H1 (cell line): ENCODE measurements at regions not wholly inside any gene's neighbourhood (a gene's known extent, or its start where the extent isn't known, plus 50 kb on each side); places are given as distances from the start of the nearest gene placed in this dataset.

Source experiments
- CTCF ChIA-PET: fragments of 300-600 bp; sonication (Branson Sonifier 250); formaldehyde crosslinking; loops from one replicate; lab custom pipeline; 2021; ENCODE audit not compliant: partially characterized antibody; lab: Charles Lee
- POLR2A ChIA-PET: fragments of 300-600 bp; sonication (Branson Sonifier 250); formaldehyde crosslinking; loops from one replicate; lab custom pipeline; 2021; ENCODE audit warnings: inconsistent platforms; ENCODE audit not compliant: partially characterized antibody; lab: Charles Lee
- DNase-seq, 2 experiments: peaks; one replicate each; pipeline versions ENCODE4 v3.0.0 to v3.0.0-alpha.2; 2010 to 2022; ENCODE audit warnings: low spot score in 2 of 2, low read depth in 1 of 2, mixed read lengths in 1 of 2
- FAIRE-seq: peaks from 2 replicates; lab custom pipeline; 2011; peaks lifted over from hg19 to GRCh38; lab: Jason Lieb, UNC
- H2AFZ ChIP-seq: 2 replicates; pipeline ENCODE4 v1.8.1; 2012; ENCODE audit warnings: low read length, inconsistent platforms
- H2AK5ac ChIP-seq: 2 replicates; pipeline ENCODE4 v1.6.1; 2013; ENCODE audit warnings: low read depth, low read length
- H2BK120ac ChIP-seq: replicated peaks from 2 replicates; pipeline ENCODE3; 2013; ENCODE audit warnings: low read depth, low read length, inconsistent platforms
- H2BK12ac ChIP-seq: 2 replicates; pipeline ENCODE4 v1.6.1; 2013; ENCODE audit warnings: low read depth, low read length
- H2BK15ac ChIP-seq: 2 replicates; pipeline ENCODE4 v1.6.1; 2013; ENCODE audit warnings: low read length
- H2BK20ac ChIP-seq: 2 replicates; pipeline ENCODE4 v1.6.1; 2013; ENCODE audit warnings: low read length
- H2BK5ac ChIP-seq: 2 replicates; pipeline ENCODE4 v1.6.1; 2013; ENCODE audit warnings: low read depth, low read length
- H3K14ac ChIP-seq: 2 replicates; pipeline ENCODE4 v1.6.1; 2013; ENCODE audit warnings: inconsistent platforms; ENCODE audit not compliant: insufficient read length
- H3K18ac ChIP-seq: 2 replicates; pipeline ENCODE4 v1.6.1; 2013; ENCODE audit warnings: low read length; ENCODE audit errors: extremely low read depth
- H3K23ac ChIP-seq: 2 replicates; pipeline ENCODE4 v1.6.1; 2013; ENCODE audit warnings: inconsistent platforms; ENCODE audit not compliant: insufficient read length
- H3K23me2 ChIP-seq: 2 replicates; pipeline ENCODE4 v1.6.1; 2013; ENCODE audit warnings: low read depth, low read length
- H3K27ac ChIP-seq: 2 replicates; pipeline ENCODE4 v1.6.1; 2011; ENCODE audit warnings: low read depth, low read length, inconsistent platforms
- H3K27me3 ChIP-seq, 4 experiments: replicated peaks in 1 of 4; 1 replicate in 1 of 4; 2 replicates in 3 of 4; pipeline versions ENCODE4 v1.6.1 to v1.8.1; 2011 to 2013; ENCODE audit warnings: low read length in 3 of 4, mild to moderate bottlenecking in 3 of 4, inconsistent platforms in 2 of 4, mixed read lengths in 2 of 4, moderate library complexity in 1 of 4; ENCODE audit not compliant: control insufficient read depth in 3 of 4, insufficient read depth in 3 of 4; ENCODE audit errors: extremely low read depth in 1 of 4
- H3K36me3 ChIP-seq, 4 experiments: 2 replicates each; pipeline versions ENCODE4 v1.6.1 to v1.8.1; 2011 to 2013; ENCODE audit warnings: mild to moderate bottlenecking in 4 of 4, low read length in 3 of 4, moderate library complexity in 2 of 4, control low read depth in 1 of 4, inconsistent platforms in 1 of 4; ENCODE audit not compliant: insufficient read depth in 4 of 4, control insufficient read depth in 2 of 4
- H3K4ac ChIP-seq: replicated peaks from 2 replicates; pipeline ENCODE3; 2013; ENCODE audit warnings: low read length, low read depth, mixed read lengths, inconsistent platforms; ENCODE audit not compliant: insufficient read length
- H3K4me1 ChIP-seq, 4 experiments: replicated peaks in 1 of 4; 1 replicate in 1 of 4; 2 replicates in 3 of 4; pipeline versions ENCODE4 v1.6.1 to v1.8.1; 2011 to 2013; ENCODE audit warnings: low read length in 3 of 4, inconsistent platforms in 2 of 4, mixed read lengths in 1 of 4; ENCODE audit not compliant: insufficient read depth in 4 of 4, control insufficient read depth in 3 of 4
- H3K4me2 ChIP-seq, 2 experiments: 2 replicates each; pipeline versions ENCODE4 v1.6.1 to v1.8.1; 2011 to 2013; ENCODE audit warnings: low read depth in 2 of 2, low read length in 2 of 2, control low read depth in 1 of 2, inconsistent platforms in 1 of 2, mild to moderate bottlenecking in 1 of 2; ENCODE audit not compliant: insufficient read depth in 1 of 2
- H3K4me3 ChIP-seq, 4 experiments: fragments of 200-600, 300-600 bp in 1 of 4; sonication (generic), shearing (Covaris generic), sonication (Bioruptor Twin) in 1 of 4; 2 replicates each; pipeline versions ENCODE4 v1.5.1 to v1.8.1; 2011 to 2016; ENCODE audit warnings: low read length in 4 of 4, low read depth in 3 of 4, control low read depth in 2 of 4, inconsistent platforms in 2 of 4, mild to moderate bottlenecking in 2 of 4, mixed read lengths in 1 of 4, moderate library complexity in 1 of 4; ENCODE audit not compliant: insufficient read depth in 2 of 4; ENCODE audit errors: extremely low read depth in 1 of 4
- H3K56ac ChIP-seq: replicated peaks from 2 replicates; pipeline ENCODE3; 2013; ENCODE audit warnings: low read depth, mild to moderate bottlenecking, mixed read lengths, low read length, inconsistent platforms; ENCODE audit not compliant: insufficient read length
- H3K79me1 ChIP-seq: 2 replicates; pipeline ENCODE4 v1.6.1; 2013; ENCODE audit warnings: low read depth, low read length, control low read depth
- H3K79me2 ChIP-seq, 2 experiments: 2 replicates each; pipeline versions ENCODE4 v1.6.1 to v1.8.1; 2012 to 2013; ENCODE audit warnings: low read length in 2 of 2, mild to moderate bottlenecking in 2 of 2, inconsistent platforms in 1 of 2; ENCODE audit not compliant: insufficient read depth in 2 of 2, control insufficient read depth in 1 of 2
- H3K9ac ChIP-seq, 4 experiments: replicated peaks in 1 of 4; 1 replicate in 1 of 4; 2 replicates in 3 of 4; pipeline versions ENCODE4 v1.6.1 to v1.8.1; 2011 to 2013; ENCODE audit warnings: low read depth in 3 of 4, low read length in 3 of 4, control low read depth in 2 of 4, mild to moderate bottlenecking in 2 of 4, moderate library complexity in 2 of 4, inconsistent platforms in 1 of 4; ENCODE audit errors: extremely low read depth in 1 of 4
- H3K9me3 ChIP-seq, 2 experiments: 2 replicates each; pipeline versions ENCODE4 v1.6.1 to v1.8.1; 2012 to 2013; ENCODE audit warnings: mild to moderate bottlenecking in 2 of 2, moderate library complexity in 2 of 2, control low read depth in 1 of 2, inconsistent platforms in 1 of 2, low read depth in 1 of 2, low read length in 1 of 2, mixed read lengths in 1 of 2; ENCODE audit not compliant: insufficient read depth in 2 of 2
- H4K20me1 ChIP-seq, 2 experiments: replicated peaks in 1 of 2; 2 replicates each; pipeline versions ENCODE3 to v1.8.1; 2011 to 2013; ENCODE audit warnings: inconsistent platforms in 2 of 2, low read length in 2 of 2, mild to moderate bottlenecking in 1 of 2; ENCODE audit not compliant: insufficient read depth in 2 of 2, control insufficient read depth in 1 of 2
- H4K5ac ChIP-seq: 2 replicates; pipeline ENCODE4 v1.6.1; 2013; ENCODE audit warnings: low read length, low read depth, mixed read lengths, inconsistent platforms; ENCODE audit not compliant: insufficient read length
- H4K8ac ChIP-seq: 2 replicates; pipeline ENCODE4 v1.8.0; 2013; ENCODE audit warnings: mild to moderate bottlenecking, moderate library complexity, low read length, inconsistent platforms; ENCODE audit not compliant: insufficient read depth; ENCODE audit errors: extremely low read depth
- H4K91ac ChIP-seq: replicated peaks from 2 replicates; pipeline ENCODE3; 2013; ENCODE audit warnings: low read length, mixed read lengths, inconsistent platforms; ENCODE audit not compliant: insufficient read length
- NRF1 ChIP-seq: IDR thresholded peaks from 2 replicates; pipeline ENCODE4 v1.6.1; 2011; ENCODE audit warnings: mild to moderate bottlenecking, low read depth, low read length, improper control_type of control experiment
- POU5F1 ChIP-seq: IDR thresholded peaks from 2 replicates; pipeline ENCODE4 v1.6.1; 2011; ENCODE audit warnings: low read depth, mild to moderate bottlenecking, low read length, moderate library complexity
- SP4 ChIP-seq: IDR thresholded peaks from 2 replicates; pipeline ENCODE4 v1.6.1; 2012; ENCODE audit warnings: low read length, inconsistent platforms
- TBP ChIP-seq: IDR thresholded peaks from 2 replicates; pipeline ENCODE4 v1.6.1; 2011; ENCODE audit warnings: low read depth, low read length, improper control_type of control experiment
- YY1 ChIP-seq: IDR thresholded peaks from 2 replicates; pipeline ENCODE4 v1.6.1; 2011; ENCODE audit warnings: low read depth, mild to moderate bottlenecking, low read length
- WGBS, 2 experiments: shearing (Covaris generic) in 1 of 2; methylation state at CpG; one replicate each; pipeline versions ENCODE4 v1.1.6 to v1.1.7; 2013 to 2015; ENCODE audit warnings: low lambda C conversion rate in 2 of 2, mixed read lengths in 2 of 2, inconsistent platforms in 1 of 2, low coverage in 1 of 2, missing lambda C conversion rate in 1 of 2; ENCODE audit not compliant: insufficient replicate concordance in 2 of 2, insufficient coverage in 1 of 2, insufficient read length in 1 of 2; ENCODE audit errors: extremely low coverage in 1 of 2, missing lambda C conversion rate in 1 of 2; 5-methylcytosine and 5-hydroxymethylcytosine counted together

DNA sequence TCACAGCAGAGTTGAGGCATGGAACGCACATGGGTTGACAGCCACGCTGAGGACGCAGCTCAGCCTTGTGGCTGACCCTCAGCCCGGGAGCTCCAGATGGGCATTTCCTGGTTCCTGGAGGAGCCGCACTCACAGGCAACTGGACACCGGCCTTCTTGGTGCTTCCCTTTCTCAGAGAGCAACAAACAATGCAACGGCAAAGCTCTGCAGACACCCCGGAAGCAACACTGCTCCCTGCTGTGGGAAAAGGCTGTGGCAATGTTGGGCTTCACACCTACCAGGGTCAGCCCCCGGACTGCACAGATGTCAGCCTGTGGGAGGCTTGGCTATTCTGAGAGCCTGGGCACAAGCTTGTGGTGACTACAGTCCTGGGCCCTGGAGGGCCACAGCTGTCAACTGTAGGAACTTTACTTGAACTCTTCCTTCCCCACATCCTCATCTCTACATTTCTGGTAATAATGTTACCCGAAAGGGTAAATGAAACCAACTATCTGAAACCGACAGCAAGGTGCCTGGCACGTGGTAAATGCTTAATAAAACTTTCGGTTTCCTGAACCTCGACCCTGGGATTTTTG is 597.5 kb upstream of the MKI67 start:
- Histone ChIP-seq H3K36me3 (no peaks in the 10 kb centered on the region), H3K56ac (no peak overlapping the region), H3K79me1 (no peaks in the 10 kb centered on the region), H3K4me3 (no peak overlapping the region), H4K20me1 (no peaks in the 10 kb centered on the region), H2AK5ac (no peak overlapping the region), H2BK12ac (no peak overlapping the region), H3K18ac (no peak overlapping the region), H2BK120ac (no peak overlapping the region), H4K5ac (no peak overlapping the region), H3K27ac (no peak overlapping the region), H3K4me2 (no peak overlapping the region), H3K23me2 (no peaks in the 10 kb centered on the region), H4K91ac (no peak overlapping the region), H2BK5ac (no peak overlapping the region), H3K4ac (no peak overlapping the region), H3K27me3 (no peaks in the 10 kb centered on the region), H2AFZ (no peak overlapping the region), H3K79me2 (no peaks in the 10 kb centered on the region), H3K9me3 (no peaks in the 10 kb centered on the region), H3K4me1 (peaks cover 0 to 5% (median 2%) of the 10 kb centered on the region in 4 experiments; a peak in 4 of 7 replicates), H2BK20ac (no peak overlapping the region), H3K9ac (no peak overlapping the region), H2BK15ac (no peak overlapping the region), H4K8ac (no peak overlapping the region), H3K14ac (no peak overlapping the region), H3K23ac (no peak overlapping the region)
- 92% methylated on average over 14 of the region's 14 CpGs; no CpG with 5 or more reads in 1 of the 2 experiments for WGBS, 2 experiments
- ChIA-PET POLR2A (no interaction called here), CTCF (interaction anchor here (0.6 to 3.1 kb wide), 5 partner anchors 9 to 1114 kb away, joined by 3 to 13 read pairs (median 5); no protein-coding TSS in a partner anchor)
- FAIRE-seq (no peak), DNase-seq (no peak)
- TF ChIP-seq NRF1 (no peak), SP4 (no peak), YY1 (no peak), TBP (no peak), POU5F1 (no peak)
